ENCODE measurements at regions not wholly inside any gene's neighbourhood (a gene's known extent, or its start where the extent isn't known, plus 50 kb on each side); places are given as distances from the start of the nearest gene placed in this dataset.

- BruUV-seq (replicated peaks): no TSS peak
- intact Hi-C loops (cut with micrococcal nuclease; ENCODE audit: unreplicated experiment): no loop called here
- Histone ChIP-seq H3K27me3 (replicated peaks; ENCODE audit: insufficient read depth, low read depth, low read length, poor library complexity) (no peaks in the 10 kb centered on the region), H3K36me3 (ENCODE audit: insufficient read depth, low read length, poor library complexity, severe bottlenecking) (no peaks in the 10 kb centered on the region), H3K27ac (ENCODE audit: low read depth, low read length, poor library complexity, severe bottlenecking) (no peak overlapping the region), H3K4me3 (ENCODE audit: low read depth, low read length, poor library complexity, severe bottlenecking) (no peak overlapping the region), H3K4me1 (ENCODE audit: insufficient read depth, low read length, poor library complexity, severe bottlenecking) (no peaks in the 10 kb centered on the region), H3K9me3 (ENCODE audit: low read depth, low read length, poor library complexity, severe bottlenecking) (peaks cover 10% of the 10 kb centered on the region)
- CTCF ChIA-PET: no interaction called here
- POLR2A ChIA-PET (ENCODE audit: low non-redundant PET): no interaction called here
- TF ChIP-seq CTCF (conservative IDR thresholded peaks at IDR 0.05; ENCODE audit: low read depth, low read length): no peak
- no peak for TF ChIP-seq EZH2 (IDR thresholded peaks at IDR 0.05; ENCODE audit: borderline replicate concordance, low read depth, low read length, poor library complexity, severe bottlenecking)
- DNase-seq (ENCODE audit: low spot score): no peak
Measured at GRCh38 chr6:170006071-170006899, 254.9 kb downstream of the ERMARD start.

- Histone ChIP-seq H3K36me3 (ENCODE audit: insufficient read depth, low read length, poor library complexity, severe bottlenecking) (no peaks in the 10 kb centered on the region), H3K4me3 (ENCODE audit: low read depth, low read length, poor library complexity, severe bottlenecking) (no peak overlapping the region), H3K9me3 (ENCODE audit: low read depth, low read length, poor library complexity, severe bottlenecking) (peaks cover 10% of the 10 kb centered on the region), H3K27me3 (replicated peaks; ENCODE audit: insufficient read depth, low read depth, low read length, poor library complexity) (no peaks in the 10 kb centered on the region), H3K4me1 (ENCODE audit: insufficient read depth, low read length, poor library complexity, severe bottlenecking) (no peaks in the 10 kb centered on the region), H3K27ac (ENCODE audit: low read depth, low read length, poor library complexity, severe bottlenecking) (no peak overlapping the region)
- intact Hi-C loops (cut with micrococcal nuclease; ENCODE audit: unreplicated experiment): no loop called here
- ChIA-PET CTCF (no interaction called here), POLR2A (ENCODE audit: low non-redundant PET) (no interaction called here)
- no TSS peak for BruUV-seq (replicated peaks)
- no peak for DNase-seq (ENCODE audit: low spot score)
- TF ChIP-seq CTCF (conservative IDR thresholded peaks at IDR 0.05; ENCODE audit: low read depth, low read length) (no peak), EZH2 (IDR thresholded peaks at IDR 0.05; ENCODE audit: borderline replicate concordance, low read depth, low read length, poor library complexity, severe bottlenecking) (no peak)
Measured at GRCh38 chr6:170005665-170006064, 254.2 kb downstream of the ERMARD start.

- Histone ChIP-seq H3K4me3 (ENCODE audit: low read depth, low read length, poor library complexity, severe bottlenecking) (no peak overlapping the region), H3K27me3 (replicated peaks; ENCODE audit: insufficient read depth, low read depth, low read length, poor library complexity) (no peaks in the 10 kb centered on the region), H3K9me3 (ENCODE audit: low read depth, low read length, poor library complexity, severe bottlenecking) (peaks cover 10% of the 10 kb centered on the region), H3K27ac (ENCODE audit: low read depth, low read length, poor library complexity, severe bottlenecking) (no peak overlapping the region), H3K4me1 (ENCODE audit: insufficient read depth, low read length, poor library complexity, severe bottlenecking) (no peaks in the 10 kb centered on the region), H3K36me3 (ENCODE audit: insufficient read depth, low read length, poor library complexity, severe bottlenecking) (no peaks in the 10 kb centered on the region)
- CTCF ChIA-PET: no interaction called here
- no TSS peak for BruUV-seq (replicated peaks)
- TF ChIP-seq CTCF (conservative IDR thresholded peaks at IDR 0.05; ENCODE audit: low read depth, low read length) (no peak), EZH2 (IDR thresholded peaks at IDR 0.05; ENCODE audit: borderline replicate concordance, low read depth, low read length, poor library complexity, severe bottlenecking) (no peak)
- no peak for DNase-seq (ENCODE audit: low spot score)
- intact Hi-C loops (cut with micrococcal nuclease; ENCODE audit: unreplicated experiment): no loop called here
- POLR2A ChIA-PET (ENCODE audit: low non-redundant PET): no interaction called here
Measured at GRCh38 chr6:170004585-170005210, 253.3 kb downstream of the ERMARD start.
